HepG2 (cell line): ENCODE measurements at regions not wholly inside any gene's neighbourhood (a gene's known extent, or its start where the extent isn't known, plus 50 kb on each side); places are given as distances from the start of the nearest gene placed in this dataset.

Experiments
- ATAC-seq: fragments of 200-7000 bp; cut with Tn5 transposase; 3 replicates; pipeline ENCODE4 v1.9.1; 2020; ENCODE audit warnings: mild to moderate bottlenecking, moderate library complexity
- BruUV-seq: library from RNA; stranded (reverse); fragments of 400-500 nt; replicated peaks from 2 replicates; lab custom pipeline; 2021; lab: Mats Ljungman, UMichigan
- CTCF ChIA-PET: fragments of 300-600 bp; formaldehyde crosslinking; extraction: SDS; loops from one replicate; lab custom pipeline; 2021; ENCODE audit warnings: low total read pairs, inconsistent platforms, low intra/inter-chr PET ratio; lab: Yijun Ruan, JAX
- POLR2A ChIA-PET: fragments of 350-600 bp; sonication (Branson Sonifier 250); formaldehyde crosslinking; loops from one replicate; lab custom pipeline; 2020; ENCODE audit warnings: antibody characterized with exemption, inconsistent platforms; lab: Yijun Ruan, JAX
- DNase-seq: peaks from one replicate; pipeline ENCODE4 v3.0.0-alpha.2; 2015; ENCODE audit warnings: low spot score
- FAIRE-seq: peaks from 3 replicates; lab custom pipeline; 2011; peaks lifted over from hg19 to GRCh38; lab: Jason Lieb, UNC
- H2AFZ ChIP-seq: one replicate; pipeline ENCODE4 v1.6.1; 2011; ENCODE audit warnings: low read length, inconsistent platforms
- H3K27ac ChIP-seq: fragments of 300-600 bp; 3 replicates; pipeline ENCODE4 v1.8.0; 2011; ENCODE audit warnings: mixed run types, mild to moderate bottlenecking, mixed read lengths, low read length, inconsistent platforms; ENCODE audit not compliant: insufficient read depth; ENCODE audit errors: extremely low read length
- H3K27me3 ChIP-seq, 2 experiments: fragments of 200-600 bp in 1 of 2; 2 replicates in 1 of 2; 3 replicates in 1 of 2; pipeline versions ENCODE4 v1.6.0 to v1.8.0; 2011; ENCODE audit warnings: low read length in 2 of 2, mild to moderate bottlenecking in 2 of 2, moderate library complexity in 2 of 2, inconsistent platforms in 1 of 2; ENCODE audit not compliant: insufficient read depth in 2 of 2, control insufficient read depth in 1 of 2
- H3K36me3 ChIP-seq, 2 experiments: fragments of 200-600 bp in 1 of 2; replicated peaks in 1 of 2; 2 replicates in 1 of 2; 3 replicates in 1 of 2; pipeline versions ENCODE4 v1.5.1 to v1.8.0; 2011; ENCODE audit warnings: low read length in 2 of 2, inconsistent platforms in 1 of 2; ENCODE audit not compliant: insufficient read depth in 2 of 2, control insufficient read depth in 1 of 2
- H3K4me1 ChIP-seq: 2 replicates; pipeline ENCODE4 v1.5.1; 2012; ENCODE audit warnings: low read length, inconsistent platforms; ENCODE audit not compliant: insufficient read depth
- H3K4me2 ChIP-seq: 2 replicates; pipeline ENCODE4 v1.6.0; 2011; ENCODE audit warnings: low read depth, low read length, inconsistent platforms
- H3K4me3 ChIP-seq, 3 experiments: fragments of 200-600 bp in 1 of 3; sonication (generic), shearing (Covaris generic) in 1 of 3; replicated peaks in 1 of 3; 2 replicates each; pipeline ENCODE4 v1.5.1; 2011 to 2016; ENCODE audit warnings: low read length in 3 of 3, inconsistent platforms in 2 of 3, low read depth in 2 of 3, mild to moderate bottlenecking in 2 of 3, control low read depth in 1 of 3, mixed read lengths in 1 of 3; ENCODE audit not compliant: insufficient read depth in 1 of 3
- H3K79me2 ChIP-seq: one replicate; pipeline ENCODE4 v1.6.1; 2011; ENCODE audit warnings: low read length, inconsistent platforms; ENCODE audit not compliant: insufficient read depth
- H3K9ac ChIP-seq: 2 replicates; pipeline ENCODE4 v1.6.0; 2011; ENCODE audit warnings: mild to moderate bottlenecking, low read depth, low read length, inconsistent platforms; ENCODE audit not compliant: insufficient read depth
- H3K9me3 ChIP-seq: 2 replicates; pipeline ENCODE4 v1.5.1; 2012; ENCODE audit warnings: mild to moderate bottlenecking, low read length
- H4K20me1 ChIP-seq: 2 replicates; pipeline ENCODE4 v1.6.0; 2011; ENCODE audit warnings: inconsistent platforms, mild to moderate bottlenecking, low read length, moderate library complexity; ENCODE audit not compliant: insufficient read depth
- GPBP1L1 ChIP-seq: sonication (generic); formaldehyde crosslinking; IDR thresholded peaks from 2 replicates; pipeline ENCODE4 v1.5.0; 2020; ENCODE audit warnings: mild to moderate bottlenecking, missing genetic modification reagents
- HNRNPH1 ChIP-seq: fragments of 200-400 bp; formaldehyde crosslinking; optimal IDR thresholded peaks from 2 replicates; pipeline ENCODE3; 2017; ENCODE audit warnings: mild to moderate bottlenecking, low read depth, low read length
- HNRNPLL ChIP-seq: fragments of 200-400 bp; formaldehyde crosslinking; IDR thresholded peaks from 2 replicates; pipeline ENCODE4 v1.6.1; 2017; ENCODE audit warnings: mild to moderate bottlenecking, low read depth, low read length; ENCODE audit not compliant: poor library complexity, severe bottlenecking
- NFKB2 ChIP-seq: sonication (generic); formaldehyde crosslinking; IDR thresholded peaks from 2 replicates; pipeline ENCODE4 v1.4.0; 2020; ENCODE audit warnings: missing genetic modification reagents, borderline replicate concordance
- PLRG1 ChIP-seq: fragments of 450-650 bp; conservative IDR thresholded peaks from 2 replicates; pipeline ENCODE4 v1.6.1; 2016
- RELA ChIP-seq: sonication (generic); formaldehyde crosslinking; IDR thresholded peaks from 2 replicates; pipeline ENCODE4 v1.4.0; 2020; ENCODE audit warnings: missing genetic modification reagents
- SALL1 ChIP-seq: sonication (generic); formaldehyde crosslinking; IDR thresholded peaks from 2 replicates; pipeline ENCODE4 v1.8.0; 2022; ENCODE audit warnings: mild to moderate bottlenecking, missing genetic modification reagents
- SCMH1 ChIP-seq: sonication (generic); formaldehyde crosslinking; IDR thresholded peaks from 2 replicates; pipeline ENCODE4 v1.9.0; 2021; ENCODE audit warnings: missing genetic modification reagents, mild to moderate bottlenecking, borderline replicate concordance
- SRY ChIP-seq: sonication (generic); formaldehyde crosslinking; IDR thresholded peaks from 2 replicates; pipeline ENCODE4 v1.8.0; 2022; ENCODE audit warnings: mild to moderate bottlenecking, missing genetic modification reagents
- ZFP36L2 ChIP-seq: sonication (generic); formaldehyde crosslinking; IDR thresholded peaks from 2 replicates; pipeline ENCODE4 v1.4.0; 2020; ENCODE audit warnings: missing genetic modification reagents
- ZNF136 ChIP-seq: sonication (generic); formaldehyde crosslinking; IDR thresholded peaks from 2 replicates; pipeline ENCODE4 v1.8.1; 2022; ENCODE audit warnings: low read depth, mild to moderate bottlenecking, moderate library complexity, missing genetic modification reagents
- ZNF431 ChIP-seq: sonication (generic); formaldehyde crosslinking; IDR thresholded peaks from 2 replicates; pipeline ENCODE4 v1.9.0; 2022; ENCODE audit warnings: missing genetic modification reagents, low read depth, mild to moderate bottlenecking, borderline replicate concordance
- ZNF577 ChIP-seq: sonication (generic); formaldehyde crosslinking; IDR thresholded peaks from 2 replicates; pipeline ENCODE4 v1.4.0; 2020; ENCODE audit warnings: mild to moderate bottlenecking, low read depth, missing genetic modification reagents, borderline replicate concordance
- ZNF687 ChIP-seq: sonication (generic); formaldehyde crosslinking; IDR thresholded peaks from 2 replicates; pipeline ENCODE4 v1.5.1; 2020; ENCODE audit warnings: mild to moderate bottlenecking, missing genetic modification reagents, moderate library complexity
- ZNF768 ChIP-seq: sonication (generic); formaldehyde crosslinking; IDR thresholded peaks from 2 replicates; pipeline ENCODE4 v1.4.0; 2020; ENCODE audit warnings: missing genetic modification reagents
- WGBS: methylation state at CpG from one replicate; pipeline ENCODE4 v1.1.6; 2017; ENCODE audit warnings: low lambda C conversion rate; 5-methylcytosine and 5-hydroxymethylcytosine counted together
- in situ Hi-C: cut with HindIII; loops from 2 replicates; pipeline ENCODE4 v1.10.0; 2017; ENCODE audit warnings: low pct_unique_long_range_greater_than_20kb; ENCODE audit not compliant: extremely low pct_ligation_motif_present
- intact Hi-C: fragments of 100-400 bp; cut with micrococcal nuclease; formaldehyde crosslinking; loops from one replicate; pipeline ENCODE4 v1.10.0; 2022; ENCODE audit not compliant: unreplicated experiment
- TF ChIP-seq, protein P1 (sequence below): sonication (generic); formaldehyde crosslinking; conservative IDR thresholded peaks from 2 replicates; pipeline ENCODE4 v1.8.0; 2022; ENCODE audit warnings: mild to moderate bottlenecking, moderate library complexity, missing genetic modification reagents

GRCh38 chr13:40375489-40376171, 290.8 kb downstream of the FOXO1 start (continued):
- TF ChIP-seq ZNF687 (CRISPR knock-in tag) (no peak), HNRNPLL (no peak), ZFP36L2 (CRISPR knock-in tag) (no peak), ZNF768 (no peak), SCMH1 (CRISPR knock-in tag) (no peak), RELA (CRISPR knock-in tag) (no peak), PLRG1 (no peak)

DNA sequence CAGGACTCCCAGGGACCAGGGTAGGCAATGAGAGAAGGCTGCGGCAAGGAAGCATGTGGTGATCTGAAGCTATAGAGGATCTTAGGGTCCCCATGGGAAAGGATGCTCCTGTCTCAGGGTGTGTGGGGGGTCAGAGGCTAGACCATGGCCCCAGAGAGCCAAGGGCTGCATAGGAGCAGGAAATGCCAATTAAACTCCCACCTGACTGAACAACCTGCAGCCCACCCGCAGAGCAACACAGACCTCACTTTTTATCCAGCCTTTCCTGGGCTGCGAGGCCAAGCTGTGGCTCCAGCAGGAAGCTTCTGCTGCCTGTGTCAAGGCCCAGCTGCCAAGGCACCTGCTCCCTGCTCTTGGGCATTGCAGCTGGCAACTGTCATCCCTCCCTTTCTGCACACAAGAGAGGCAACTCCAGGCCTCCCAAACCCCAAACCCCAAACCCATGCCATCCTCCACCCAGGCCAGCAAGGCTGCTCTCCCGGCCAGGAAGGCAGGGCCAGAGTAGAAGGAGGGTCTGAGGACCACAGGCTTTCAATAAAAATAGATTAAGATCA, 290.1 kb downstream of the FOXO1 start:
- 0 out of 2 replicates have a peak, but pooled peaks cover 5% of the 10 kb centered on the region for H3K9me3 ChIP-seq
- ChIA-PET POLR2A (no interaction called here), CTCF (no interaction called here)
- no peaks in the 10 kb centered on the region for H3K36me3 ChIP-seq
- ATAC-seq (no peak; the same call in 2 of the 3 replicates), DNase-seq (no peak), FAIRE-seq (no peak)
- peaks cover 17% of the 10 kb centered on the region for H3K4me1 ChIP-seq
- no peak overlapping the region for H3K27ac ChIP-seq
- no peaks in the 10 kb centered on the region for H3K79me2 ChIP-seq
- H3K4me3 ChIP-seq, result no peak overlapping the region
- no TSS peak for BruUV-seq
- intact Hi-C loops, result no loop called here
- no peak overlapping the region for H2AFZ ChIP-seq
- H3K4me2 ChIP-seq, result no peak overlapping the region
- no peak overlapping the region for H3K9ac ChIP-seq
- 82% methylated on average over 2 of the region's 4 CpGs for WGBS
- in situ Hi-C loops, result no loop called here
- peaks cover 5 to 21% of the 10 kb centered on the region in 2 experiments; a peak in 2 of 5 replicates for H3K27me3 ChIP-seq
- H4K20me1 ChIP-seq, result no peaks in the 10 kb centered on the region
- TF ChIP-seq, protein P1, sequence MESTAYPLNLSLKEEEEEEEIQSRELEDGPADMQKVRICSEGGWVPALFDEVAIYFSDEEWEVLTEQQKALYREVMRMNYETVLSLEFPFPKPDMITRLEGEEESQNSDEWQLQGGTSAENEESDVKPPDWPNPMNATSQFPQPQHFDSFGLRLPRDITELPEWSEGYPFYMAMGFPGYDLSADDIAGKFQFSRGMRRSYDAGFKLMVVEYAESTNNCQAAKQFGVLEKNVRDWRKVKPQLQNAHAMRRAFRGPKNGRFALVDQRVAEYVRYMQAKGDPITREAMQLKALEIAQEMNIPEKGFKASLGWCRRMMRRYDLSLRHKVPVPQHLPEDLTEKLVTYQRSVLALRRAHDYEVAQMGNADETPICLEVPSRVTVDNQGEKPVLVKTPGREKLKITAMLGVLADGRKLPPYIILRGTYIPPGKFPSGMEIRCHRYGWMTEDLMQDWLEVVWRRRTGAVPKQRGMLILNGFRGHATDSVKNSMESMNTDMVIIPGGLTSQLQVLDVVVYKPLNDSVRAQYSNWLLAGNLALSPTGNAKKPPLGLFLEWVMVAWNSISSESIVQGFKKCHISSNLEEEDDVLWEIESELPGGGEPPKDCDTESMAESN (CRISPR knock-in tag), result no peak
- TF ChIP-seq SALL1, result no peak
- TF ChIP-seq GPBP1L1 (CRISPR knock-in tag), result no peak
- no peak for TF ChIP-seq ZNF431 (CRISPR knock-in tag)
- no peak for TF ChIP-seq HNRNPH1
- no peak for TF ChIP-seq SRY (CRISPR knock-in tag)
- no peak for TF ChIP-seq ZNF577 (CRISPR knock-in tag)
- TF ChIP-seq ZNF136 (CRISPR knock-in tag), result no peak
- TF ChIP-seq NFKB2 (CRISPR knock-in tag), result no peak
